GM19025 (cell line): ENCODE measurements at regions not wholly inside any gene's neighbourhood (a gene's known extent, or its start where the extent isn't known, plus 50 kb on each side); places are given as distances from the start of the nearest gene placed in this dataset.
"Not testable (repeated sequence)": the region's sequence is repeated elsewhere in the genome, so short reads cannot be mapped to it uniquely, and the experiment has no call there.

Source experiments
- ATAC-seq: cut with Tn5 transposase; IDR thresholded peaks from one replicate; pipeline ENCODE4 v1.9.1; 2021; ENCODE audit warnings: mild to moderate bottlenecking, low read depth, moderate library complexity; ENCODE audit not compliant: unreplicated experiment

- no peak for ATAC-seq
Observed at GRCh38 chr1:121518726-121519041, 333.9 kb downstream of the SRGAP2C start.

GRCh38 chr1:121519042-121519755 is 334.4 kb downstream of the SRGAP2C start:
- ATAC-seq, result no peak

GRCh38 chr1:121519756-121520286 is 335.0 kb downstream of the SRGAP2C start:
- not testable (repeated sequence) for ATAC-seq

DNA sequence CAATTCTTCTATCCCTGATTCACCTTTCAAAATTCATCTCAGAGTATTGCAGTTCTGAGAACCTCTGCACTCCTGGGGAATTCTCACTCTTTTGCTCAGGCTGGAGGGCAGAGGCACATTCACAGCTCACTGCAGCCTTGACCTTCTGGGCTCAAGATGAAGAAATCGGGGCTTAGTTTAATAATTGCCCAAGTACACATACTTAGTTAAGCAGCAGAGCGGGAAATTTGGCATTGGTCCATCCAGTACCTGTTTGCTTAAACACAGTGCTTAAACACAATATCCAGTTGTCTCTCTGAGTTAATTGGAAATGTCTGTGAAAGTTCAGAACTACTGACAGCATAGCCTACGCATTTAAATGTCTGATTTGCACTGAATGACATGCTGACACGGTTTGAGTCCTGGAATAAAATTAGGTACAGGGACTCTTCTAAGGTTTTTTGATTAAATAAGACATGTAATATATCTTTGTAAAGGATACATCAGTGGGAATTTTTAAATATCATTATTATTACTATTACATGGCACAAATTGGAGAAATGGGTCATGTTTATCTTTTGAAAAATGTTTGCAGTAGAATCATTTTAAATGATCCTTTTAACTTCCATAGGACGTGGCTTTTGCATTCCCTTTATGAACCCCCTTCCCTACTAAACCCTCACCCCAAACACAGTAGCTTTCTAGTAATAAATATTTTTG is 337.4 kb downstream of the SRGAP2C start:
- ATAC-seq, result no peak

GRCh38 chr1:121523112-121523511 is 338.3 kb downstream of the SRGAP2C start:
- ATAC-seq, result not testable (repeated sequence)

DNA sequence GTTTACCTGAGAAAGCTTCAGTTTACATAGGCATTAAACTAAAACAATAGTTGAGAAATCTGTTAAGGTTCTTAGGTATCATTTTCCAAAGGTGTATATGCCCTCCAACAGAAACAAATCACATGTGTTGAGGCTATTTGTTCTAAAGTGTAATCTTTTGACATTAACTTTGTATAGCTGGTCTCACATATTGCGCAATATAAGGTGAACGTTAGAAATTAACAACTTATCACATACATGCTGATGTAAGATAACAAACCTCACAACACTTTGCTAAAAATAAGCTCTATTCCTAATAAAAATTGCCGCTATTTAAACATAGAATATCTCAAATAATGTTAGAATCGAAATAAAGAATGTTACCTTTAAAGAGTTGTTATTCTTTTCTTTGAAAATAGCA is 340.6 kb downstream of the SRGAP2C start:
- no peak for ATAC-seq

- not testable (repeated sequence) for ATAC-seq
Observed at GRCh38 chr1:121528958-121529357, 344.2 kb downstream of the SRGAP2C start.

- not testable (repeated sequence) for ATAC-seq
Observed at GRCh38 chr1:121530026-121530425, 345.3 kb downstream of the SRGAP2C start.

DNA sequence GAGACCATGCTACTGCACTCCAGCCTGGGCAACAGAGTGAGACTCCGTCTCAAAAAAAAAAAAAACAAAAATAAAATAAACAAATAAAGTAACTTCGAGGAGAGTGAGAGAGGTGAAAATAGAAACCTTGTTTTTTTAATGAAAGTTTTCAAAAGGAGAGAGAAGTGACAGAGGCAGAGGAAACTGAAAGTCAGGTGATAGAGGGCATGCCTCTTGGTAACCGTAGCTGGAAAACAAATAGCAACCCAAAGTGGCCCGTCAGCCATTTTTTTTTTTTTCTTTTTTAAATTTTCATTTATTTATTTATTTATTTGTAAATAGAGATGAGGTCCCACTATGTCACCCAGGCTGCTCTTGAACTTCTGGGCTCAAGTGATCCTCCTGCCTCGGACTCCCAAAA is 347.0 kb downstream of the SRGAP2C start:
- ATAC-seq, result not testable (repeated sequence)

- ATAC-seq, result not testable (repeated sequence)
Observed at GRCh38 chr1:121538148-121538547, 353.4 kb downstream of the SRGAP2C start.

- no peak for ATAC-seq
Observed at GRCh38 chr1:121538943-121539575, 354.3 kb downstream of the SRGAP2C start.

- not testable (repeated sequence) for ATAC-seq
Observed at GRCh38 chr1:121543988-121544387, 359.2 kb downstream of the SRGAP2C start.

DNA sequence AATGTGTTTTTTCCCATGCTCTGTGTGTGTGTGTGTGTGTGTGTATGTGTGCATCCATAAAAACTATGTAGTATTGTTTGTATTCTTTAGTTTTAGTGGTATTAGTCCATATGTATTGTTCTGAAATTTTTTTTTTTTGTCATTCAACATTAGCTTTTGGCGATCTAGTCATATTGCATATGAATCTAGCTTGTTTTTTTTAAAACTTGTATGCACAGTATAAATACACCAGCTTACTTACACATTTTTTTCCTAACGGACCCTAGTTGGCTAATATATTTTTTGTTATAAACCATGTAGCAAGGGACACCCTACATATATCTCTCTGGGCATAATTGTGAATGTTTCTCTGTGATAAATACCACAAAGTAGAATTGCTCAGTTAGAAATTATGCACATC is 359.7 kb downstream of the SRGAP2C start:
- no peak for ATAC-seq

- ATAC-seq, result not testable (repeated sequence)
Observed at GRCh38 chr1:121545899-121546298, 361.1 kb downstream of the SRGAP2C start.

DNA sequence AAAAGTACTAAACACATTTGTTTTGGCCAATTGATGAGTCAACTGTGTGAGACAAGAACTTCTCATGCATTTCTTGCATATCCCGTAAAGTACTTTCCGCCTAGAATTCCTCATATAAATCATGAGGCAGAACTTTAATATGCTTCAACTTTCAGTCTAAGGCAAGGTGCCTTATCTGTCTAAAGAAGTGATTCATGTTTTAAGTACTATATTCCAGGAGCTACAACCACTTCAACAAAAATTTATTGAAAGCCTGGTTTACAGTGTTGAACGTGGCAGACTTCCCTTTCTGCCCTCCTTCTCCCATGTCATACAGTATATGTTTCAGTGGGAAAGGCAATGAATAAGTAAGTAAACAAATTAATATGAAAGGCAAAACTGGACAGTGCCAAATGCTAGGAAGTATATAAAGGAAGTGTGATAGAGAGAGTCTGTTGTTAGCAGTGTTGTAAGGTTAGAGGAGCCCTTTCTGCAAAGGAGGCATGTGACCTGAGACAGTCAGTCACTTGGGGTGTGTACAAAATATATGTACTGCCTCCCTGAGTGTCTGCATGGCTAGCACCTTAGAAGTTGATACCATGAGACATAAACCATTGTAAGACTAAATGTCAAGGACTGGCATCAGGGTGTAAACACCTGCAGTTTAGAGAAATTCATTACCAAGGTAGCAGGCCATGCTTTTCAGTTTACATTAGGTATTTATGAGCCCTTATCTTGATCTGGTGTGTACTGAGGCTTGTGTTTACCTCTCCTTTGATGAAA is 362.2 kb downstream of the SRGAP2C start:
- ATAC-seq, result no peak

DNA sequence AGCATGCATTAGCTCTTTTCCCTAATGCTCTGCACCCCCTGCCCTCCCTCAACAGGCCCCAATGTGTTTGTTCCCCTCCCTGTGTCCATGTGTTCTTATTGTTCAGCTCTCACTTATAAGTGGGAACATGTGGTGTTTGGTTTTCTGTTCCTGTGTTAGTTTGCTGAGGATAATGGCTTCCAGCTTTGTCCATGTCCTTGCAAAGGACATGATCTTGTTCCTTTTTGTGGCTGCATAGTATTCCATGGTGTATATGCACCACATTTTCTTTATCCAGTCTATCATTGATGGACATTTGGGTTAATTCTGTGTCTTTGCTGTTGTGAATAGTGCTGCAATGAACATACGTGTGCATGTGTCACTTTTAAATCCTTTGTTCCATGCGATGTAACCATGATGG is 363.0 kb downstream of the SRGAP2C start:
- ATAC-seq, result not testable (repeated sequence)

DNA sequence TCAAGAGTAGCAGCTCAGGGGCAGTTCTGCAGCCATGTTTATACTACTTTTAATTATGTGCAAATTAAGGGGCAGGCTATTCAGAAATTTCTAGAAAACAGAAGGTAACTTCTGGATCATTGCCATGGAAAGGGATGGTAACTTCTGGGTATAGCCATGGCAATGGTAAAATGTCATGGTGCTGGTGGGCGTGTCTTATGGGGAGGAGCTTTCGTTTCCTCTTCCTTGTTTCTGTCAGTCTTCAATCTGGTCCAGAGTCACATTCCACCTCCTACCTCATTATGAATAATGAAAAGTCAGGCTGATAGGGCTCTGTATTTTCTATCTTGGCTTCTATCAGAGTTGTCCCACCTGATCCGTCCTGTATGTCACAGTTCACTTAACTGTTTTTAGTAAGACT is 366.0 kb downstream of the SRGAP2C start:
- not testable (repeated sequence) for ATAC-seq

GRCh38 chr1:121551491-121551890 is 366.7 kb downstream of the SRGAP2C start:
- ATAC-seq, result not testable (repeated sequence)

DNA sequence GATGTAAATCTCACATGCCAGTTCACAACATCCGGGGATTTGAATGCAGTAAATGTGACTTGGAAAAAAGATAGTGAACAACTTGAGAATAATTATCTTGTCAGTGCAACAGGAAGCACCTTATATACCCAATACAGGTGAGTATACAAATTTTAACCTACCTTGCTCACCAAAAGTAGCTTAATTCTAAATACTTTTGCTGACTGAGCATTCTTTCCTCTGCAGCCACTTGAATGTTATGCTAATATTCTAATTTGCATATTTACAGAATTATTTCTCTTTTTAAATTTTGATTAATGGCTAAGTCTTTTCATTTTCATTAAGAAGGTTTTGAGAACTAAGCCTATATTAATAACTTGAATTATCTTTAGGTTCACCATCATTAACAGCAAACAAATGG is 371.8 kb downstream of the SRGAP2C start:
- not testable (repeated sequence) for ATAC-seq

- ATAC-seq, result not testable (repeated sequence)
Observed at GRCh38 chr1:121558034-121558433, 373.3 kb downstream of the SRGAP2C start.

- no peak for ATAC-seq
Observed at GRCh38 chr1:121558514-121558913, 373.7 kb downstream of the SRGAP2C start.
